ENCODE measurements at regions not wholly inside any gene's neighbourhood (a gene's known extent, or its start where the extent isn't known, plus 50 kb on each side); places are given as distances from the start of the nearest gene placed in this dataset.

DNA sequence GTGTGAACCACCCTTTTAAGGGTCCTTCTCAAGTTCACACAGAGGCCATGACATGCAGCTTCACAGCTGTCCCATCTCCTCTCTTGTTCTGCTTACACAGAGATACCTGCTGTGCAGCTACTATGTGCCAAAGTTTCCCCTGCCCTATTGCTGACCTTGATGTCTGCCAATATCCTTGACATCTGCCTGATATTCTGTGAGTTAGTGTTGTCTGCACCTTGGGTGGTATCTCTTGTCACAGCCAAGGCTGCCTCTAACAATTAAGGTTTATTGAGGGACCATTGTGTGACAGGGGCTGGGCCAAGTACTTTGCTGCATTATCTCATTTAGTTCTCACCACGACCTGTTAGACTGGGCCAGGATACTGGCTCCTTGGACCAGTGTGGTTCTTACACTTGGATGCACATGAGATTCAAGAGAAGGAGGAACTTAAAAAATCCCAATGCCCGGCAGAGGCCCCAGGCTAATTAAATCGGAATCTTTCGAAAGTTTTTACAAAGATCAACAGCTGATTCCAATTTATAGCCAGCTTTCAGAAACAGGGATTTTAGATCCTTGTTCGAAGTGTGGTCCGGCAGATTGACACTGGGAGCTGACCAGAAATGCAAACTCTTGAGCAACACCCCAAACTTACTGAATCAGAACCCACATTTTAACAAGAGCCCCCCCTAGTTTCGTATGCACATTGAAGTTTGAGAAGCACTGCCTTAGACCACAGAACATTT is 178.6 kb downstream of the SATB1 start:
- H3K27me3 Mint-ChIP-seq: no peaks in the 10 kb centered on the region
- ATAC-seq (ENCODE audit: low read depth) (no peak), DNase-seq (no peak)
- no peak overlapping the region for H3K27ac Mint-ChIP-seq
- TF ChIP-seq, protein P1, sequence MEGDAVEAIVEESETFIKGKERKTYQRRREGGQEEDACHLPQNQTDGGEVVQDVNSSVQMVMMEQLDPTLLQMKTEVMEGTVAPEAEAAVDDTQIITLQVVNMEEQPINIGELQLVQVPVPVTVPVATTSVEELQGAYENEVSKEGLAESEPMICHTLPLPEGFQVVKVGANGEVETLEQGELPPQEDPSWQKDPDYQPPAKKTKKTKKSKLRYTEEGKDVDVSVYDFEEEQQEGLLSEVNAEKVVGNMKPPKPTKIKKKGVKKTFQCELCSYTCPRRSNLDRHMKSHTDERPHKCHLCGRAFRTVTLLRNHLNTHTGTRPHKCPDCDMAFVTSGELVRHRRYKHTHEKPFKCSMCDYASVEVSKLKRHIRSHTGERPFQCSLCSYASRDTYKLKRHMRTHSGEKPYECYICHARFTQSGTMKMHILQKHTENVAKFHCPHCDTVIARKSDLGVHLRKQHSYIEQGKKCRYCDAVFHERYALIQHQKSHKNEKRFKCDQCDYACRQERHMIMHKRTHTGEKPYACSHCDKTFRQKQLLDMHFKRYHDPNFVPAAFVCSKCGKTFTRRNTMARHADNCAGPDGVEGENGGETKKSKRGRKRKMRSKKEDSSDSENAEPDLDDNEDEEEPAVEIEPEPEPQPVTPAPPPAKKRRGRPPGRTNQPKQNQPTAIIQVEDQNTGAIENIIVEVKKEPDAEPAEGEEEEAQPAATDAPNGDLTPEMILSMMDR (IDR thresholded peaks at IDR 0.05): no peak
- no peak overlapping the region for H3K4me3 Mint-ChIP-seq
- no peaks in the 10 kb centered on the region for H3K4me1 Mint-ChIP-seq
- H3K9me3 Mint-ChIP-seq: no peaks in the 10 kb centered on the region
- ChIA-PET CTCF (no interaction called here), POLR2A (no interaction called here)
- H3K36me3 Mint-ChIP-seq (ENCODE audit: low read depth): no peaks in the 10 kb centered on the region
- intact Hi-C loops (cut with micrococcal nuclease): no loop called here

DNA sequence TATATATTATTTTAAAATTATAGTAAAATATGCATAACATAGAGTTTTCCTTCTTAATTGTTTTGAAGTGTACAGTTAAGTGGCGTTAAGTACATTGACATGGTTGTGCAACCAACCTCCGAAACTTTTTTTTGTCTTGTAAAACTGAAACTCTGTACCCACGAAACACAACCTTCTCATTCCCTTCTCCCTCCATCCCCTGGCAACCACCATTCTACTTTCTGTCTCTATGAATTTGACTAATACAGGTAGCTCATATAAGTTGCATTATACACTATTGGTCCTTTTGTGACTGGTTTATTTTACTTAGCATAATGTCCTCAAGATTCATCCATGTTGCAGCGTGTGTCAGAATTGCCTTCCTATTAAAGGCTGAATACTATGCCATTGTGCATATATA is 179.4 kb downstream of the SATB1 start:
- Mint-ChIP-seq H3K4me1 (no peaks in the 10 kb centered on the region), H3K27me3 (no peaks in the 10 kb centered on the region), H3K36me3 (ENCODE audit: low read depth) (no peaks in the 10 kb centered on the region), H3K9me3 (no peaks in the 10 kb centered on the region), H3K27ac (no peak overlapping the region), H3K4me3 (no peak overlapping the region)
- ChIA-PET CTCF (no interaction called here), POLR2A (no interaction called here)
- DNase-seq (no peak), ATAC-seq (ENCODE audit: low read depth) (no peak)
- TF ChIP-seq, protein P1 (IDR thresholded peaks at IDR 0.05): no peak
- intact Hi-C loops (cut with micrococcal nuclease): no loop called here

DNA sequence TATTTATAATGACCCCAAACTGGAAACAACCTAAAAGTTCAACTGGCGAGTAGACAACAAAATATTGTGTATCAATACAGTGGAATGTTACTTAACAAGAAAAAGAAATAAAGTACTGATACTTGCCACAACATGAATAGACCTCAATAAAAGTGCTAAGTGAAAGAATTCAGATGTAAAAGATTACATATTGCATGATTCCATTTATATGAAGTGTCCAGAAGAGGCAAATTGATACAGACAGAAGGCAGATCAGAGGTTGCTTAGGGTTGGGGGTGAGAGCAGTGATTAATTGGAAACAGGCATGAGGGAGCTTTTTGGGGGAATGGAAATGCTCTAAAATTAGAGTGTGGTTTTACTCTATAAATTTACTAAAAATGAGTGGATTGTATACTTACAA is 183.3 kb downstream of the SATB1 start:
- H3K27ac Mint-ChIP-seq: no peak overlapping the region
- no peaks in the 10 kb centered on the region for H3K9me3 Mint-ChIP-seq
- ATAC-seq (ENCODE audit: low read depth) (no peak), DNase-seq (no peak)
- intact Hi-C loops (cut with micrococcal nuclease): no loop called here
- no peaks in the 10 kb centered on the region for H3K36me3 Mint-ChIP-seq (ENCODE audit: low read depth)
- peaks cover 11% of the 10 kb centered on the region for H3K4me1 Mint-ChIP-seq
- ChIA-PET CTCF (no interaction called here), POLR2A (no interaction called here)
- TF ChIP-seq, protein P1 (IDR thresholded peaks at IDR 0.05): no peak
- no peak overlapping the region for H3K4me3 Mint-ChIP-seq
- H3K27me3 Mint-ChIP-seq: no peaks in the 10 kb centered on the region

DNA sequence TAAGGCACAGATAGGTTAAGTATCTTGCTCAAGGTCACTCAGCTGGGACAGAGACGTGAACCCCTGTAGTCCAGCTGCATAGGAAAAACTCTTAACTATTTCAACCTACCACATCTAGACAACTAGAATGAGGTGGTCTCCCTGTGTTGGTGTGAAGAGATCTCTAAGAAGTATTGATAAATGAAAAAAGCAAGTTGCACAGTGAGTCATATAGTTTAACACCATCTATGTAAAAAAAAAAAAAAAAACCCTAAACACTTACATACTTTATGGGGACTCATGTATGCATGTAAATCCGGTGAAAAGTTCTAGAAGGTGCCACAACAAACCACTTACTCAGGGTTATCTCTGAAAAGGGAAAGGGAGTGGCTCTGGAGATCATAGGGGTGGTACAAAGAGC is 185.5 kb downstream of the SATB1 start:
- H3K27ac Mint-ChIP-seq: no peak overlapping the region
- CTCF ChIA-PET: no interaction called here

DNA sequence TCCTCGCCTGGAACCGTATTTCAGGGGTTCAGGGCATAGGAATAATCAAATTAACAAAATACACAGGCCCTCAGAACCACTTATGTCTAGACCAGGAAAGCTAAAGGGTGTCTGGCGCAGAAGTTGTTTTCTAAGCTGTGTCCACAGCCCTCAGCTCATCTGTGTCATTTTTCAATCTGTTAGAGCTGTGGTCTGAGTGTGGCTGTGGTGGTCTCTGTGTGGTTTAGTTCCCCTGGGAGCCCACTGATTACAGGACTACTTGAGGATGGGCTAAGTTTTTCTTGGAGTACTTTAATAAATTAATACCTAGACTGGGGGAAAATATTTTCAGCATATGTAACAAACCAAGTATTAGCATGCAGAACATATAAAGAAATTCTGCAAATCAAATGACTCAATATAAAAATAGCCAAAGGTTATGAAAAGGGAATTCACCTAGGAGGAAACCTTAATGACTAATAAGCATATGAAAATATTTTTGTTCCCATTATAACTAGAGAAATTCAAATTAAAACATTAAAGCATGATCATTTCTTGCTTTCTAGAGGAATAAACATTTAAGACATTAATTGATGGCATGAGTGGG is 186.3 kb downstream of the SATB1 start:
- DNase-seq: no peak
- ChIA-PET CTCF (no interaction called here), POLR2A (no interaction called here)
- peak; percentile 10 for ATAC-seq (ENCODE audit: low read depth)
- H3K9me3 Mint-ChIP-seq: no peaks in the 10 kb centered on the region
- no peak overlapping the region for H3K27ac Mint-ChIP-seq
- TF ChIP-seq, protein P1 (IDR thresholded peaks at IDR 0.05): no peak
- H3K4me3 Mint-ChIP-seq: no peak overlapping the region
- peaks cover 11% of the 10 kb centered on the region for H3K4me1 Mint-ChIP-seq
- H3K36me3 Mint-ChIP-seq (ENCODE audit: low read depth): no peaks in the 10 kb centered on the region
- no peaks in the 10 kb centered on the region for H3K27me3 Mint-ChIP-seq
- intact Hi-C loops (cut with micrococcal nuclease): no loop called here

More for the DNA sequence above, 185.5 kb downstream of the SATB1 start:
- Mint-ChIP-seq H3K4me3 (no peak overlapping the region), H3K36me3 (ENCODE audit: low read depth) (no peaks in the 10 kb centered on the region), H3K4me1 (peaks cover 11% of the 10 kb centered on the region), H3K27me3 (no peaks in the 10 kb centered on the region), H3K9me3 (no peaks in the 10 kb centered on the region)
- POLR2A ChIA-PET: no interaction called here
- no peak for ATAC-seq (ENCODE audit: low read depth)
- no peak for DNase-seq
- TF ChIP-seq, protein P1 (IDR thresholded peaks at IDR 0.05): no peak
- intact Hi-C loops (cut with micrococcal nuclease): no loop called here
